Ishikawa (cell line): ENCODE measurements at regions not wholly inside any gene's neighbourhood (a gene's known extent, or its start where the extent isn't known, plus 50 kb on each side); places are given as distances from the start of the nearest gene placed in this dataset.

Experiments
- CEBPB ChIP-seq: IDR thresholded peaks from 2 replicates; pipeline ENCODE4 v1.6.1; 2012
- CREB1 ChIP-seq: IDR thresholded peaks from 2 replicates; pipeline ENCODE4 v1.6.1; 2012; ENCODE audit warnings: low read depth
- EGR1 ChIP-seq: IDR thresholded peaks from 2 replicates; pipeline ENCODE4 v1.6.1; 2012
- EP300 ChIP-seq: IDR thresholded peaks from 2 replicates; pipeline ENCODE4 v1.6.1; 2012; ENCODE audit warnings: borderline replicate concordance
- FOXM1 ChIP-seq: IDR thresholded peaks from 2 replicates; pipeline ENCODE4 v1.6.1; 2012; ENCODE audit warnings: low read depth, borderline replicate concordance
- MAX ChIP-seq: IDR thresholded peaks from 2 replicates; pipeline ENCODE4 v1.6.1; 2012
- NFIC ChIP-seq: IDR thresholded peaks from 2 replicates; pipeline ENCODE4 v1.6.1; 2012
- RAD21 ChIP-seq: IDR thresholded peaks from 2 replicates; pipeline ENCODE4 v1.6.1; 2012; ENCODE audit warnings: low read depth
- REST ChIP-seq: IDR thresholded peaks from 2 replicates; pipeline ENCODE4 v1.6.1; 2012; ENCODE audit warnings: low read depth, mild to moderate bottlenecking
- TAF1 ChIP-seq: IDR thresholded peaks from 2 replicates; pipeline ENCODE4 v1.6.1; 2012; ENCODE audit warnings: low read depth, mild to moderate bottlenecking
- TCF12 ChIP-seq: IDR thresholded peaks from 2 replicates; pipeline ENCODE4 v1.6.1; 2012; ENCODE audit warnings: low read depth
- TEAD4 ChIP-seq: IDR thresholded peaks from 2 replicates; pipeline ENCODE4 v1.6.1; 2012
- USF1 ChIP-seq: IDR thresholded peaks from 2 replicates; pipeline ENCODE4 v1.6.1; 2012
- YY1 ChIP-seq: IDR thresholded peaks from 2 replicates; pipeline ENCODE4 v1.6.1; 2012; ENCODE audit warnings: low read depth
- ZBTB7A ChIP-seq: IDR thresholded peaks from 2 replicates; pipeline ENCODE4 v1.6.1; 2012; ENCODE audit warnings: low read depth

GRCh38 chr9:23220171-23220570 is 605.9 kb downstream of the ELAVL2 start:
- TF ChIP-seq MAX (no peak), USF1 (no peak), ZBTB7A (no peak), YY1 (no peak), FOXM1 (no peak), TAF1 (no peak), CEBPB (no peak)

GRCh38 chr9:23220957-23221356 is 605.1 kb downstream of the ELAVL2 start:
- no peak for TF ChIP-seq TAF1
- TF ChIP-seq CREB1: no peak
- no peak for TF ChIP-seq ZBTB7A
- no peak for TF ChIP-seq MAX
- TF ChIP-seq REST: no peak
- no peak for TF ChIP-seq EP300

GRCh38 chr9:23229890-23230317 is 596.1 kb downstream of the ELAVL2 start:
- TF ChIP-seq EGR1: no peak
- TF ChIP-seq ZBTB7A: no peak
- TF ChIP-seq TEAD4: no peak
- TF ChIP-seq CEBPB: no peak
- no peak for TF ChIP-seq TCF12
- TF ChIP-seq CREB1: no peak
- TF ChIP-seq REST: no peak
- TF ChIP-seq EP300: no peak
- no peak for TF ChIP-seq TAF1
- TF ChIP-seq FOXM1: no peak
- TF ChIP-seq RAD21: no peak
- no peak for TF ChIP-seq USF1
- TF ChIP-seq MAX: no peak
- TF ChIP-seq YY1: no peak
- TF ChIP-seq NFIC: no peak

GRCh38 chr9:23232831-23233230 is 593.2 kb downstream of the ELAVL2 start:
- TF ChIP-seq EGR1 (no peak), RAD21 (no peak), NFIC (no peak), REST (no peak), CEBPB (no peak), TEAD4 (no peak), CREB1 (no peak), FOXM1 (no peak), TCF12 (no peak), USF1 (no peak), ZBTB7A (no peak), YY1 (no peak), TAF1 (no peak)
